H1 (cell line): ENCODE measurements at regions not wholly inside any gene's neighbourhood (a gene's known extent, or its start where the extent isn't known, plus 50 kb on each side); places are given as distances from the start of the nearest gene placed in this dataset.

Experiments used
- ASH2L ChIP-seq: fragments of 200-600, 300-600 bp; sonication (generic); IDR thresholded peaks from one replicate; pipeline ENCODE4 v1.7.1; 2017; ENCODE audit warnings: low read length
- CBX8 ChIP-seq: fragments of 300-800, 300-1000 bp; sonication (generic); IDR thresholded peaks from 2 replicates; pipeline ENCODE4 v1.7.1; 2016; ENCODE audit warnings: low read depth, low read length, borderline replicate concordance
- CEBPB ChIP-seq: IDR thresholded peaks from 2 replicates; pipeline ENCODE4 v1.6.1; 2012; ENCODE audit warnings: low read depth, low read length
- CHD7 ChIP-seq: fragments of 300-600 bp; sonication (generic); IDR thresholded peaks from 2 replicates; pipeline ENCODE4 v1.7.1; 2012; ENCODE audit warnings: low read length, moderate library complexity, mild to moderate bottlenecking, inconsistent platforms; ENCODE audit not compliant: insufficient replicate concordance
- CTCF ChIP-seq, 3 experiments: IDR thresholded peaks; 1 replicate in 2 of 3; 2 replicates in 1 of 3; pipeline versions ENCODE4 v1.5.1 to v1.6.1; 2011; ENCODE audit warnings: low read length in 3 of 3, mild to moderate bottlenecking in 3 of 3, inconsistent platforms in 2 of 3, low read depth in 1 of 3, moderate library complexity in 1 of 3; ENCODE audit not compliant: insufficient read depth in 1 of 3; ENCODE audit errors: control extremely low read depth in 1 of 3
- KDM4A ChIP-seq: IDR thresholded peaks from one replicate; pipeline ENCODE4 v1.7.1; 2012; ENCODE audit warnings: low read depth, mild to moderate bottlenecking, moderate library complexity, low read length, inconsistent platforms; ENCODE audit not compliant: severe bottlenecking
- POU5F1 ChIP-seq: IDR thresholded peaks from 2 replicates; pipeline ENCODE4 v1.6.1; 2011; ENCODE audit warnings: low read depth, mild to moderate bottlenecking, low read length, moderate library complexity
- SUZ12 ChIP-seq: fragments of 200-600 bp; sonication (generic); IDR thresholded peaks from 2 replicates; pipeline ENCODE4 v1.6.1; 2012; ENCODE audit warnings: mild to moderate bottlenecking, inconsistent platforms, low read length, moderate library complexity, mixed read lengths
- YY1 ChIP-seq: IDR thresholded peaks from 2 replicates; pipeline ENCODE4 v1.6.1; 2011; ENCODE audit warnings: low read depth, mild to moderate bottlenecking, low read length

GRCh38 chr3:59438492-59438891 lies 388.7 kb upstream of the CFAP20DC start (continued):
- TF ChIP-seq CHD7 (no peak), POU5F1 (no peak), KDM4A (no peak), YY1 (no peak), CBX8 (no peak), ASH2L (no peak), CEBPB (no peak), CTCF (IDR thresholded peaks at IDR 0.05; ENCODE audit: control extremely low read depth in 1 of 3, insufficient read depth in 1 of 3, low read depth in 1 of 3, low read length in 3 of 3) (no peak), SUZ12 (no peak)
